HEK293 (cell line): ENCODE measurements at regions not wholly inside any gene's neighbourhood (a gene's known extent, or its start where the extent isn't known, plus 50 kb on each side); places are given as distances from the start of the nearest gene placed in this dataset.

Experiments
- HOXD13 ChIP-seq: sonication (generic); formaldehyde crosslinking; IDR thresholded peaks from 2 replicates; pipeline ENCODE4 v1.8.0; 2022; ENCODE audit warnings: missing genetic modification reagents, borderline replicate concordance
- KLF10 ChIP-seq: fragments of 450-650 bp; IDR thresholded peaks from 2 replicates; pipeline ENCODE4 v1.5.1; 2018; ENCODE audit warnings: missing biosample characterization, mild to moderate bottlenecking, missing genetic modification characterization
- YY1 ChIP-seq: fragments of 450-650 bp; formaldehyde crosslinking; IDR thresholded peaks from 2 replicates; pipeline ENCODE4 v1.5.1; 2018; ENCODE audit warnings: missing biosample characterization, missing genetic modification characterization
- ZBTB21 ChIP-seq: fragments of 450-650 bp; formaldehyde crosslinking; IDR thresholded peaks from 2 replicates; pipeline ENCODE4 v1.5.1; 2017; ENCODE audit warnings: missing biosample characterization, missing genetic modification characterization
- ZNF155 ChIP-seq: fragments of 450-650 bp; formaldehyde crosslinking; IDR thresholded peaks from 2 replicates; pipeline ENCODE4 v1.5.1; 2016; ENCODE audit warnings: missing biosample characterization, missing genetic modification characterization
- ZNF350 ChIP-seq: fragments of 450-650 bp; formaldehyde crosslinking; IDR thresholded peaks from 2 replicates; pipeline ENCODE4 v1.5.0; 2017; ENCODE audit warnings: missing biosample characterization, mild to moderate bottlenecking, missing genetic modification characterization
- ZNF777 ChIP-seq: fragments of 450-650 bp; formaldehyde crosslinking; IDR thresholded peaks from 2 replicates; pipeline ENCODE4 v1.5.1; 2017; ENCODE audit warnings: missing biosample characterization, missing genetic modification characterization, borderline replicate concordance
- ZXDB ChIP-seq: fragments of 450-650 bp; formaldehyde crosslinking; IDR thresholded peaks from 2 replicates; pipeline ENCODE4 v1.5.1; 2016; ENCODE audit warnings: missing biosample characterization, missing genetic modification characterization
- TF ChIP-seq, protein P1 (sequence below): fragments of 450-650 bp; formaldehyde crosslinking; conservative IDR thresholded peaks from 2 replicates; pipeline ENCODE4 v1.5.1; 2016; ENCODE audit warnings: low read depth, missing biosample characterization, missing genetic modification characterization
- TF ChIP-seq, protein P2 (sequence below): fragments of 450-650 bp; formaldehyde crosslinking; IDR thresholded peaks from 2 replicates; pipeline ENCODE4 v1.5.1; 2016; ENCODE audit warnings: missing biosample characterization, missing genetic modification characterization
- TF ChIP-seq, protein P3 (sequence below): fragments of 450-650 bp; formaldehyde crosslinking; IDR thresholded peaks from 2 replicates; pipeline ENCODE4 v1.5.1; 2016; ENCODE audit warnings: missing biosample characterization, missing genetic modification characterization, low read depth
- TF ChIP-seq, protein P4 (sequence below): fragments of 450-650 bp; formaldehyde crosslinking; IDR thresholded peaks from 2 replicates; pipeline ENCODE4 v1.5.1; 2016; ENCODE audit warnings: missing biosample characterization, missing genetic modification characterization
- TF ChIP-seq, protein P5 (sequence below): fragments of 450-650 bp; formaldehyde crosslinking; IDR thresholded peaks from 2 replicates; pipeline ENCODE4 v1.5.1; 2016; ENCODE audit warnings: missing biosample characterization, missing genetic modification characterization
- TF ChIP-seq, protein P6 (sequence below): IDR thresholded peaks from 2 replicates; pipeline ENCODE4 v1.6.1; 2011; ENCODE audit warnings: mild to moderate bottlenecking, low read depth, low read length, borderline replicate concordance

DNA sequence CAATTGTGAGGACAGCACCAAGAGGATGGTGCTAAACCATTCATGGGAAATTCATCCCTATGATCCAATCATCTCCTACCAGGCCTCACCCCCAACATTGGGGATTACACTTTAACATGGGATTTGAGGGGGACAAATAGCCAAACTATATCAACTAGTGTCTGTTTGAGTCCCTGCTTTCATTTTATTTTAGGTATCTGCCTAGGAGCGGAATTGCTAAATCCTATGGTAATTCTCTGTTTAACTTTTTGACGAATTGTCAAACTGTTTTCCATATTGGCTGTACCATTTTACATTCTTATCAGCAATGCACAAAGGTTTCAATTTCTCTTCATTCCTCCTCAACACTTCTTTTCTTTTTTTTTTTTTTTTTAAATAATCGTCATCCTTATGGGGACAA, 318.4 kb upstream of the NRP1 start:
- TF ChIP-seq, protein P1, sequence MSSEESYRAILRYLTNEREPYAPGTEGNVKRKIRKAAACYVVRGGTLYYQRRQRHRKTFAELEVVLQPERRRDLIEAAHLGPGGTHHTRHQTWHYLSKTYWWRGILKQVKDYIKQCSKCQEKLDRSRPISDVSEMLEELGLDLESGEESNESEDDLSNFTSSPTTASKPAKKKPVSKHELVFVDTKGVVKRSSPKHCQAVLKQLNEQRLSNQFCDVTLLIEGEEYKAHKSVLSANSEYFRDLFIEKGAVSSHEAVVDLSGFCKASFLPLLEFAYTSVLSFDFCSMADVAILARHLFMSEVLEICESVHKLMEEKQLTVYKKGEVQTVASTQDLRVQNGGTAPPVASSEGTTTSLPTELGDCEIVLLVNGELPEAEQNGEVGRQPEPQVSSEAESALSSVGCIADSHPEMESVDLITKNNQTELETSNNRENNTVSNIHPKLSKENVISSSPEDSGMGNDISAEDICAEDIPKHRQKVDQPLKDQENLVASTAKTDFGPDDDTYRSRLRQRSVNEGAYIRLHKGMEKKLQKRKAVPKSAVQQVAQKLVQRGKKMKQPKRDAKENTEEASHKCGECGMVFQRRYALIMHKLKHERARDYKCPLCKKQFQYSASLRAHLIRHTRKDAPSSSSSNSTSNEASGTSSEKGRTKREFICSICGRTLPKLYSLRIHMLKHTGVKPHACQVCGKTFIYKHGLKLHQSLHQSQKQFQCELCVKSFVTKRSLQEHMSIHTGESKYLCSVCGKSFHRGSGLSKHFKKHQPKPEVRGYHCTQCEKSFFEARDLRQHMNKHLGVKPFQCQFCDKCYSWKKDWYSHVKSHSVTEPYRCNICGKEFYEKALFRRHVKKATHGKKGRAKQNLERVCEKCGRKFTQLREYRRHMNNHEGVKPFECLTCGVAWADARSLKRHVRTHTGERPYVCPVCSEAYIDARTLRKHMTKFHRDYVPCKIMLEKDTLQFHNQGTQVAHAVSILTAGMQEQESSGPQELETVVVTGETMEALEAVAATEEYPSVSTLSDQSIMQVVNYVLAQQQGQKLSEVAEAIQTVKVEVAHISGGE, result no peak
- TF ChIP-seq ZNF777 (tag by site-specific recombination) (no peak), ZNF155 (tag by site-specific recombination) (no peak), ZNF350 (tag by site-specific recombination) (no peak), YY1 (tag by site-specific recombination) (no peak), HOXD13 (CRISPR knock-in tag) (no peak), KLF10 (no peak), ZBTB21 (tag by site-specific recombination) (no peak), ZXDB (tag by site-specific recombination) (no peak)
- TF ChIP-seq, protein P2, sequence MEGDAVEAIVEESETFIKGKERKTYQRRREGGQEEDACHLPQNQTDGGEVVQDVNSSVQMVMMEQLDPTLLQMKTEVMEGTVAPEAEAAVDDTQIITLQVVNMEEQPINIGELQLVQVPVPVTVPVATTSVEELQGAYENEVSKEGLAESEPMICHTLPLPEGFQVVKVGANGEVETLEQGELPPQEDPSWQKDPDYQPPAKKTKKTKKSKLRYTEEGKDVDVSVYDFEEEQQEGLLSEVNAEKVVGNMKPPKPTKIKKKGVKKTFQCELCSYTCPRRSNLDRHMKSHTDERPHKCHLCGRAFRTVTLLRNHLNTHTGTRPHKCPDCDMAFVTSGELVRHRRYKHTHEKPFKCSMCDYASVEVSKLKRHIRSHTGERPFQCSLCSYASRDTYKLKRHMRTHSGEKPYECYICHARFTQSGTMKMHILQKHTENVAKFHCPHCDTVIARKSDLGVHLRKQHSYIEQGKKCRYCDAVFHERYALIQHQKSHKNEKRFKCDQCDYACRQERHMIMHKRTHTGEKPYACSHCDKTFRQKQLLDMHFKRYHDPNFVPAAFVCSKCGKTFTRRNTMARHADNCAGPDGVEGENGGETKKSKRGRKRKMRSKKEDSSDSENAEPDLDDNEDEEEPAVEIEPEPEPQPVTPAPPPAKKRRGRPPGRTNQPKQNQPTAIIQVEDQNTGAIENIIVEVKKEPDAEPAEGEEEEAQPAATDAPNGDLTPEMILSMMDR, result no peak
- TF ChIP-seq, protein P3, sequence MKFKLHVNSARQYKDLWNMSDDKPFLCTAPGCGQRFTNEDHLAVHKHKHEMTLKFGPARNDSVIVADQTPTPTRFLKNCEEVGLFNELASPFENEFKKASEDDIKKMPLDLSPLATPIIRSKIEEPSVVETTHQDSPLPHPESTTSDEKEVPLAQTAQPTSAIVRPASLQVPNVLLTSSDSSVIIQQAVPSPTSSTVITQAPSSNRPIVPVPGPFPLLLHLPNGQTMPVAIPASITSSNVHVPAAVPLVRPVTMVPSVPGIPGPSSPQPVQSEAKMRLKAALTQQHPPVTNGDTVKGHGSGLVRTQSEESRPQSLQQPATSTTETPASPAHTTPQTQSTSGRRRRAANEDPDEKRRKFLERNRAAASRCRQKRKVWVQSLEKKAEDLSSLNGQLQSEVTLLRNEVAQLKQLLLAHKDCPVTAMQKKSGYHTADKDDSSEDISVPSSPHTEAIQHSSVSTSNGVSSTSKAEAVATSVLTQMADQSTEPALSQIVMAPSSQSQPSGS (tag by site-specific recombination), result no peak
- TF ChIP-seq, protein P4, sequence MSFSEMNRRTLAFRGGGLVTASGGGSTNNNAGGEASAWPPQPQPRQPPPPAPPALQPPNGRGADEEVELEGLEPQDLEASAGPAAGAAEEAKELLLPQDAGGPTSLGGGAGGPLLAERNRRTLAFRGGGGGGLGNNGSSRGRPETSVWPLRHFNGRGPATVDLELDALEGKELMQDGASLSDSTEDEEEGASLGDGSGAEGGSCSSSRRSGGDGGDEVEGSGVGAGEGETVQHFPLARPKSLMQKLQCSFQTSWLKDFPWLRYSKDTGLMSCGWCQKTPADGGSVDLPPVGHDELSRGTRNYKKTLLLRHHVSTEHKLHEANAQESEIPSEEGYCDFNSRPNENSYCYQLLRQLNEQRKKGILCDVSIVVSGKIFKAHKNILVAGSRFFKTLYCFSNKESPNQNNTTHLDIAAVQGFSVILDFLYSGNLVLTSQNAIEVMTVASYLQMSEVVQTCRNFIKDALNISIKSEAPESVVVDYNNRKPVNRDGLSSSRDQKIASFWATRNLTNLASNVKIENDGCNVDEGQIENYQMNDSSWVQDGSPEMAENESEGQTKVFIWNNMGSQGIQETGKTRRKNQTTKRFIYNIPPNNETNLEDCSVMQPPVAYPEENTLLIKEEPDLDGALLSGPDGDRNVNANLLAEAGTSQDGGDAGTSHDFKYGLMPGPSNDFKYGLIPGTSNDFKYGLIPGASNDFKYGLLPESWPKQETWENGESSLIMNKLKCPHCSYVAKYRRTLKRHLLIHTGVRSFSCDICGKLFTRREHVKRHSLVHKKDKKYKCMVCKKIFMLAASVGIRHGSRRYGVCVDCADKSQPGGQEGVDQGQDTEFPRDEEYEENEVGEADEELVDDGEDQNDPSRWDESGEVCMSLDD (tag by site-specific recombination), result no peak
- TF ChIP-seq, protein P5, sequence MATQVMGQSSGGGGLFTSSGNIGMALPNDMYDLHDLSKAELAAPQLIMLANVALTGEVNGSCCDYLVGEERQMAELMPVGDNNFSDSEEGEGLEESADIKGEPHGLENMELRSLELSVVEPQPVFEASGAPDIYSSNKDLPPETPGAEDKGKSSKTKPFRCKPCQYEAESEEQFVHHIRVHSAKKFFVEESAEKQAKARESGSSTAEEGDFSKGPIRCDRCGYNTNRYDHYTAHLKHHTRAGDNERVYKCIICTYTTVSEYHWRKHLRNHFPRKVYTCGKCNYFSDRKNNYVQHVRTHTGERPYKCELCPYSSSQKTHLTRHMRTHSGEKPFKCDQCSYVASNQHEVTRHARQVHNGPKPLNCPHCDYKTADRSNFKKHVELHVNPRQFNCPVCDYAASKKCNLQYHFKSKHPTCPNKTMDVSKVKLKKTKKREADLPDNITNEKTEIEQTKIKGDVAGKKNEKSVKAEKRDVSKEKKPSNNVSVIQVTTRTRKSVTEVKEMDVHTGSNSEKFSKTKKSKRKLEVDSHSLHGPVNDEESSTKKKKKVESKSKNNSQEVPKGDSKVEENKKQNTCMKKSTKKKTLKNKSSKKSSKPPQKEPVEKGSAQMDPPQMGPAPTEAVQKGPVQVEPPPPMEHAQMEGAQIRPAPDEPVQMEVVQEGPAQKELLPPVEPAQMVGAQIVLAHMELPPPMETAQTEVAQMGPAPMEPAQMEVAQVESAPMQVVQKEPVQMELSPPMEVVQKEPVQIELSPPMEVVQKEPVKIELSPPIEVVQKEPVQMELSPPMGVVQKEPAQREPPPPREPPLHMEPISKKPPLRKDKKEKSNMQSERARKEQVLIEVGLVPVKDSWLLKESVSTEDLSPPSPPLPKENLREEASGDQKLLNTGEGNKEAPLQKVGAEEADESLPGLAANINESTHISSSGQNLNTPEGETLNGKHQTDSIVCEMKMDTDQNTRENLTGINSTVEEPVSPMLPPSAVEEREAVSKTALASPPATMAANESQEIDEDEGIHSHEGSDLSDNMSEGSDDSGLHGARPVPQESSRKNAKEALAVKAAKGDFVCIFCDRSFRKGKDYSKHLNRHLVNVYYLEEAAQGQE (tag by site-specific recombination), result no peak
- TF ChIP-seq, protein P6, sequence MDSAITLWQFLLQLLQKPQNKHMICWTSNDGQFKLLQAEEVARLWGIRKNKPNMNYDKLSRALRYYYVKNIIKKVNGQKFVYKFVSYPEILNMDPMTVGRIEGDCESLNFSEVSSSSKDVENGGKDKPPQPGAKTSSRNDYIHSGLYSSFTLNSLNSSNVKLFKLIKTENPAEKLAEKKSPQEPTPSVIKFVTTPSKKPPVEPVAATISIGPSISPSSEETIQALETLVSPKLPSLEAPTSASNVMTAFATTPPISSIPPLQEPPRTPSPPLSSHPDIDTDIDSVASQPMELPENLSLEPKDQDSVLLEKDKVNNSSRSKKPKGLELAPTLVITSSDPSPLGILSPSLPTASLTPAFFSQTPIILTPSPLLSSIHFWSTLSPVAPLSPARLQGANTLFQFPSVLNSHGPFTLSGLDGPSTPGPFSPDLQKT, result no peak
